Thyroid gland (tissue), 4 donors: ENCODE measurements at regions not wholly inside any gene's neighbourhood (a gene's known extent, or its start where the extent isn't known, plus 50 kb on each side); places are given as distances from the start of the nearest gene placed in this dataset.

Experiments used
- CTCF ChIP-seq, 6 experiments: fragments of 200-600 bp in 3 of 6; fragments of 450-650 bp in 3 of 6; sonication (generic) in 3 of 6; IDR thresholded peaks; one replicate each; pipeline ENCODE4 v1.5.1; 2016 to 2019; ENCODE audit warnings: antibody characterized with exemption in 6 of 6, mild to moderate bottlenecking in 2 of 6, inconsistent platforms in 1 of 6, moderate library complexity in 1 of 6
- POLR2A ChIP-seq, 2 donors: fragments of 450-650 bp; IDR thresholded peaks; one replicate each; pipeline ENCODE4 v1.6.1; 2017; ENCODE audit warnings: antibody characterized with exemption in 2 of 2, mild to moderate bottlenecking in 2 of 2, moderate library complexity in 1 of 2

- no peak for TF ChIP-seq POLR2A (IDR thresholded peaks at IDR 0.05)
- no peak for TF ChIP-seq CTCF (IDR thresholded peaks at IDR 0.05)
These were observed 148.4 kb downstream of the KLF6 start for GRCh38 chr10:3636356-3637181.
